Heart left ventricle (tissue), 16 donors: ENCODE measurements at regions not wholly inside any gene's neighbourhood (a gene's known extent, or its start where the extent isn't known, plus 50 kb on each side); places are given as distances from the start of the nearest gene placed in this dataset.

Experiments
- ATAC-seq, 4 donors: fragments of 200-7000 bp; cut with Tn5 transposase; one replicate each; pipeline ENCODE4 v1.9.1; 2020 to 2022; ENCODE audit warnings: moderate library complexity in 4 of 4, mild to moderate bottlenecking in 3 of 4, moderate number of reproducible peaks in 1 of 4
- DNase-seq, 5 donors: peaks; one replicate each; pipeline ENCODE4 v3.0.0-alpha.2; 2020
- H3K27ac ChIP-seq, 12 donors: fragments of 200-600 bp; sonication (generic) in 4 of 12; one replicate each; pipeline versions ENCODE4 v1.5.0 to v1.8.0; 2016 to 2022; ENCODE audit warnings: mild to moderate bottlenecking in 2 of 12
- H3K27me3 ChIP-seq, 9 donors: fragments of 200-600 bp; sonication (generic) in 2 of 9; one replicate each; pipeline versions ENCODE4 v1.5.1 to v1.8.0; 2016 to 2022; ENCODE audit warnings: mild to moderate bottlenecking in 3 of 9
- H3K36me3 ChIP-seq, 9 donors: fragments of 200-600 bp; sonication (generic) in 2 of 9; one replicate each; pipeline versions ENCODE4 v1.5.0 to v1.8.0; 2018 to 2022; ENCODE audit warnings: mild to moderate bottlenecking in 2 of 9
- H3K4me1 ChIP-seq, 12 donors: fragments of 200-600 bp; sonication (generic) in 4 of 12; one replicate each; pipeline versions ENCODE4 v1.5.0 to v1.8.0; 2016 to 2022; ENCODE audit warnings: mild to moderate bottlenecking in 3 of 12
- H3K4me3 ChIP-seq, 12 donors: fragments of 200-600 bp; sonication (generic) in 4 of 12; one replicate each; pipeline versions ENCODE4 v1.5.0 to v1.8.0; 2017 to 2022; ENCODE audit warnings: mild to moderate bottlenecking in 9 of 12, moderate library complexity in 4 of 12
- H3K9me3 ChIP-seq, 12 donors: fragments of 200-600 bp; sonication (generic) in 4 of 12; one replicate each; pipeline versions ENCODE4 v1.5.0 to v1.8.0; 2016 to 2022; ENCODE audit warnings: mild to moderate bottlenecking in 1 of 12
- POLR2A ChIP-seq, 2 donors: fragments of 450-650 bp; IDR thresholded peaks; one replicate each; pipeline ENCODE4 v1.6.1; 2017; ENCODE audit warnings: antibody characterized with exemption in 2 of 2, mild to moderate bottlenecking in 2 of 2, moderate library complexity in 2 of 2
- WGBS, 4 donors: extraction: QIAGEN DNeasy Blood & Tissue Kit in 2 of 4; methylation state at CpG; one replicate each; pipeline versions ENCODE4 v1.1.5 to v1.1.7; 2013 to 2018; 5-methylcytosine and 5-hydroxymethylcytosine counted together
- intact Hi-C, 10 donors: fragments of 100-400 bp; cut with DNase I; formaldehyde crosslinking; loops; one replicate each; pipeline versions ENCODE4 v1.11.1 to v1.14.2; 2022
- TF ChIP-seq, protein P1 (sequence below), 12 donors: fragments of 200-600 bp; sonication (generic) in 4 of 12; IDR thresholded peaks; one replicate each; pipeline versions ENCODE4 v1.5.0 to v1.8.0; 2018 to 2022; ENCODE audit warnings: antibody characterized with exemption in 12 of 12, mild to moderate bottlenecking in 5 of 12
- donor health status: ischemic (EF 13 %, LVEDD 7.1; RV severe dilation, severe dysfunction).
- donor health status: healthy with polysubstance abuse.
- donor health status: DM: no; HTN: yes; CAD: no.
- donor health status: DM: no; HTN: no; CAD: no.
- donor health status: ischemic (EF 25% LVEDD 6.9; RV normal size, moderate dysfunction).
- donor health status: ischemic (EF 25% LVEDD 5.7; RV mildly dilated, moderate dysfunction).
- donor health status: healthy.
- donor health status: DM: yes; HTN: yes; CAD: no.
- donor health status: ischemic (EF 35%, LVEDD 5.7; RV mildly dilated, moderate dysfunction).
- donor health status: nonischemic (EF 11% LVEDD 7.7; RV severe dilation, severe dysfunction).
- donor health status: DM: yes; HTN: yes; CAD: no.
- donor health status: PGD.
- donor health status: ischemic (EF 29% LVEDD 5.4; RV normal size, mild dysfunction).
- donor health status: nonischemic (EF 23%, LVEDD 6.1; RV moderate dilation, normal function).

DNA sequence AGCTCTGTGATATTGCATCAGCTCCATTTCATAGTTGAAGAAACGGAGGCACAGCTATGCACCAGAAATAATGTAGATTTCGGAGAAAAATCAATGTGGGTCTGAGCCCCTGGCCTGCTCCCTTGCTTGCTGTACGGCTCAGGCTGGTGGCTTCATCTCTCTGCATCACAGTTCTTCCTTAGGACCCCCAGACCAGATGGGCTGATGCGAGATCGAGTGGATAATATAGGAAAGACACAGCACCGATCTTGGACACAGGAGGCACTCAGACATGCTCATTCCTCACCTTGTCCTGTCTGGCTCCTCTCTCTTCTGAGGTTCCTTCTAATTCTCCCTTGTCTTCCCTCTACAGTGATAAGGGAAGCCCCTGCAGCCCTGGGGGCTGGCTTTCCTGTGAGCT lies 365.9 kb upstream of the ZMIZ1 start:
- 68 to 87% (median 77%) methylated on average over 6 of the region's 6 CpGs for WGBS, 4 donors
- ATAC-seq, result no peak

DNA sequence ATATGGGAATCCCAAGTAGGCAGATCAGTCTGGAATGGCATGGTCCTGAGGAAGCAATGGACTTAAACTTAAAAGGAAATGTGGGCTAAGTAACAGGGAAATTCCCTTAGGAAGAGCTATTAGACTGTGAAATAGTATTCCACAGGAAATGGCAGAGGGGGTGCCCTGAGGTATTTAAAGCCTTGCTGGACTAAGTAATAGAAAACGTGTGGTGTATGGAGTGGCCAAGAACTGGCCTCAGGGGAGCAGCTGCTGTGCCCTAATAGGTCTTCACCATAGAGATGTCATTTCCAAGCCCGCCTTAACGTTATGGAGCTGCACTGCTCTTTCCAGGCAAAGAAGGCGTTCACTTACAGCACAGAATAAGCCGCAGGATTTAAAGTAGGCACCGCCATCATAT lies 365.2 kb upstream of the ZMIZ1 start:
- ATAC-seq, result no peak

More for the DNA sequence above, 365.9 kb upstream of the ZMIZ1 start:
- no peak for DNase-seq
- Histone ChIP-seq H3K4me3 (no peak overlapping the region), H3K9me3 (no peaks in the 10 kb centered on the region), H3K4me1 (peaks cover 0 to 16% (median 7%) of the 10 kb centered on the region in 12 donors), H3K27me3 (no peaks in the 10 kb centered on the region), H3K27ac (no peak overlapping the region), H3K36me3 (no peaks in the 10 kb centered on the region)
- TF ChIP-seq, protein P1, sequence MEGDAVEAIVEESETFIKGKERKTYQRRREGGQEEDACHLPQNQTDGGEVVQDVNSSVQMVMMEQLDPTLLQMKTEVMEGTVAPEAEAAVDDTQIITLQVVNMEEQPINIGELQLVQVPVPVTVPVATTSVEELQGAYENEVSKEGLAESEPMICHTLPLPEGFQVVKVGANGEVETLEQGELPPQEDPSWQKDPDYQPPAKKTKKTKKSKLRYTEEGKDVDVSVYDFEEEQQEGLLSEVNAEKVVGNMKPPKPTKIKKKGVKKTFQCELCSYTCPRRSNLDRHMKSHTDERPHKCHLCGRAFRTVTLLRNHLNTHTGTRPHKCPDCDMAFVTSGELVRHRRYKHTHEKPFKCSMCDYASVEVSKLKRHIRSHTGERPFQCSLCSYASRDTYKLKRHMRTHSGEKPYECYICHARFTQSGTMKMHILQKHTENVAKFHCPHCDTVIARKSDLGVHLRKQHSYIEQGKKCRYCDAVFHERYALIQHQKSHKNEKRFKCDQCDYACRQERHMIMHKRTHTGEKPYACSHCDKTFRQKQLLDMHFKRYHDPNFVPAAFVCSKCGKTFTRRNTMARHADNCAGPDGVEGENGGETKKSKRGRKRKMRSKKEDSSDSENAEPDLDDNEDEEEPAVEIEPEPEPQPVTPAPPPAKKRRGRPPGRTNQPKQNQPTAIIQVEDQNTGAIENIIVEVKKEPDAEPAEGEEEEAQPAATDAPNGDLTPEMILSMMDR (IDR thresholded peaks at IDR 0.05), result no peak
- no peak for TF ChIP-seq POLR2A (IDR thresholded peaks at IDR 0.05)
- intact Hi-C loops, result no loop called here

DNA sequence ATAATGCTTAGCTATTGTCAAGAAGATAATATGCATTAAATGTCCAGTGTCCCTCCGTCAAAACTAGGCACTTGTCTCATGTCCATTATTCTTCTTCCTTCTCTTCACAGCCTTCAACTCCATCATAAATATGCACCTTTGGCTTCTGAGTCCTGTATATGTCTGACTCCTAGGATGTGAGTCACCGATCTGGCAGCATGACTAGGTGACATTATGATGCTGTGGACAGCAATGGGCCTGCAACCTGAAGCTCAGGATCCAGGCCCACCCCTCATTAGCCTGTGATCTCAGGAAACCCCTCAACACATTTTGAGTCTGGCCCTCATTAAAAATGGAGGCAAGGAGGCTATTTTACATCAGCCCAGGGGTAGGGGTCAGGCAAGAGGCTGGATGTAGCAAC lies 362.5 kb upstream of the ZMIZ1 start:
- Histone ChIP-seq H3K4me3 (no peak overlapping the region), H3K27ac (no peak overlapping the region), H3K9me3 (no peaks in the 10 kb centered on the region), H3K36me3 (no peaks in the 10 kb centered on the region), H3K4me1 (peaks cover 0 to under 1% (median 0%) of the 10 kb centered on the region in 12 donors), H3K27me3 (no peaks in the 10 kb centered on the region)
- WGBS, 4 donors, result 92 to 100% (median 95%) methylated on average over 2 of the region's 2 CpGs
- intact Hi-C loops, result no loop called here
- ATAC-seq (peak in 2 of 4 donors; percentile 36 to 49), DNase-seq (no peak)
- no peak for TF ChIP-seq POLR2A (IDR thresholded peaks at IDR 0.05)
- TF ChIP-seq, protein P1 (IDR thresholded peaks at IDR 0.05), result no peak

More for the DNA sequence above, 365.2 kb upstream of the ZMIZ1 start:
- Histone ChIP-seq H3K4me3 (no peak overlapping the region), H3K27me3 (no peaks in the 10 kb centered on the region), H3K27ac (no peak overlapping the region), H3K4me1 (peaks cover 0 to 16% (median 7%) of the 10 kb centered on the region in 12 donors), H3K9me3 (no peaks in the 10 kb centered on the region), H3K36me3 (no peaks in the 10 kb centered on the region)
- TF ChIP-seq, protein P1 (IDR thresholded peaks at IDR 0.05), result no peak
- TF ChIP-seq POLR2A (IDR thresholded peaks at IDR 0.05), result no peak
- WGBS, 4 donors, result 66 to 80% (median 70%) methylated on average over 6 of the region's 6 CpGs
- intact Hi-C loops, result no loop called here
- no peak for DNase-seq

DNA sequence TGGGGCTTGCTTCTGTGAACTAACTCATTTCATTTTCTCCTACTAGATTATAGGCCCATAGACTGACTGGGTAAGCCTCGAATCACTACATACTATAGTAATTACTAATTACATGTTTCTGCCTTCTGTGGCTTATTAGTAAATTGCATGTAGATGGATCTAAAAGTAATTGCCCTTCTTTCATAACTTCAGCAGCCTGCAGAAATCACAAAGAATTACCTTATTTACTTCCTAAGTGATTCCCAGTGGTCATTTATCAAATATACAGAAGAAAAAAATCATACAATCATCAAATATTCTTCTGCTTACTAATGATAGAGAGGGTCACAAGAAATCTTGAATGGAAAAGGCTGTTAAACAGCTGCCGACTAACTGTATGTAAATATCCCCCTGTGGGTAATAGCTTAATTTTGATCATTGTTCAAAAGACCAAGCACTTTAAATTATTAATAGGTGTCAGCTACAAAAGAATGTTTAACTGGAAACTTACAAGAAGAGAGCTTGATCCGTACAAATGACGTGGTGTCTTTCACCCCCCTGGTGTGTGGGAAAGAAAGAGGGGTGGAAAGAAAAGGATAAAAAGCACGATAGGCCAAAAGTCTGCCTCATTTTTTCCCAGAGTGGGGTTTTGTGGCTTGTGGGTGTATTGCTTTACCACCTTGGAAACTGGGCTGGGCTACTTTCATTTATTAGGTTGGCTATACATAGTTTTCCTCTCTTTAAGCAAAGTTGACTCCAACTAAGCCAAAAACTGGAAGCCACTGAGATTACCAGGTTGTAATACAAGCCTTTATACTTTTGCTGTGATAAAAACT lies 361.8 kb upstream of the ZMIZ1 start:
- WGBS, 4 donors, result 77 to 86% (median 84%) methylated on average over 5 of the region's 5 CpGs
- intact Hi-C loops, result no loop called here
- no peaks in the 10 kb centered on the region for H3K36me3 ChIP-seq
- H3K27ac ChIP-seq, result no peak overlapping the region
- H3K4me1 ChIP-seq, result peaks cover 0 to 3% (median 0%) of the 10 kb centered on the region in 12 donors
- ATAC-seq, result peak in 1 of 4 donors; percentile 16
- H3K9me3 ChIP-seq, result no peaks in the 10 kb centered on the region
- H3K4me3 ChIP-seq, result no peak overlapping the region
- no peaks in the 10 kb centered on the region for H3K27me3 ChIP-seq
- TF ChIP-seq POLR2A (IDR thresholded peaks at IDR 0.05), result no peak
- TF ChIP-seq, protein P1 (IDR thresholded peaks at IDR 0.05), result no peak
- DNase-seq, result no peak
